Neural cell (in vitro differentiated cells): ENCODE measurements at regions not wholly inside any gene's neighbourhood (a gene's known extent, or its start where the extent isn't known, plus 50 kb on each side); places are given as distances from the start of the nearest gene placed in this dataset.
"Not testable (repeated sequence)": the region's sequence is repeated elsewhere in the genome, so short reads cannot be mapped to it uniquely, and the experiment has no call there.

Source experiments
- H2AFZ ChIP-seq: fragments of 200-600, 300-800 bp; sonication (generic), shearing (Covaris generic); 2 replicates; pipeline ENCODE4 v1.6.0; 2014; ENCODE audit warnings: low read depth, mild to moderate bottlenecking, antibody characterized with exemption, low read length, moderate library complexity
- H3F3A ChIP-seq: fragments of 200-600 bp; shearing (Covaris generic); 2 replicates; pipeline ENCODE4 v1.6.1; 2016; ENCODE audit warnings: mild to moderate bottlenecking, moderate library complexity, mixed read lengths, antibody characterized with exemption, low read length; ENCODE audit not compliant: insufficient read depth, poor library complexity, severe bottlenecking
- H3K27ac ChIP-seq: fragments of 200-600, 300-800 bp; sonication (generic), shearing (Covaris generic); 2 replicates; pipeline ENCODE4 v1.5.1; 2014; ENCODE audit warnings: mild to moderate bottlenecking, low read length, moderate library complexity
- H3K27me3 ChIP-seq: fragments of 300-800, 200-600 bp; sonication (generic), shearing (Covaris generic); 2 replicates; pipeline ENCODE4 v1.6.0; 2014; ENCODE audit warnings: mild to moderate bottlenecking, low read depth, low read length, moderate library complexity; ENCODE audit not compliant: insufficient read depth
- H3K36me3 ChIP-seq: fragments of 300-800, 200-600 bp; sonication (generic), shearing (Covaris generic); 2 replicates; pipeline ENCODE4 v1.5.1; 2014; ENCODE audit warnings: mild to moderate bottlenecking, antibody characterized with exemption, low read length, moderate library complexity; ENCODE audit not compliant: insufficient read depth
- H3K4me2 ChIP-seq: fragments of 300-800, 200-600 bp; sonication (generic), shearing (Covaris generic); 2 replicates; pipeline ENCODE4 v1.6.0; 2014; ENCODE audit warnings: mild to moderate bottlenecking, low read length
- H3K4me3 ChIP-seq: fragments of 300-800, 200-600 bp; sonication (generic), shearing (Covaris generic); 2 replicates; pipeline ENCODE4 v1.5.1; 2014; ENCODE audit warnings: mild to moderate bottlenecking, low read length, moderate library complexity
- H3K79me2 ChIP-seq: fragments of 200-600 bp; shearing (Covaris generic); replicated peaks from 2 replicates; pipeline ENCODE4 v1.6.0; 2014; ENCODE audit warnings: mild to moderate bottlenecking, low read length, moderate library complexity; ENCODE audit not compliant: insufficient read depth
- H3K9ac ChIP-seq: fragments of 300-800, 200-600 bp; sonication (generic), shearing (Covaris generic); 2 replicates; pipeline ENCODE4 v1.6.1; 2016; ENCODE audit warnings: mild to moderate bottlenecking, low read length, mixed read lengths
- H3K9me2 ChIP-seq: fragments of 200-600 bp; shearing (Covaris generic); 2 replicates; pipeline ENCODE4 v1.6.1; 2016; ENCODE audit warnings: mild to moderate bottlenecking, low read length, mixed read lengths; ENCODE audit not compliant: insufficient read depth
- H3K9me3 ChIP-seq: fragments of 200-600, 300-800 bp; sonication (generic), shearing (Covaris generic); 2 replicates; pipeline ENCODE4 v1.6.1; 2016; ENCODE audit warnings: mild to moderate bottlenecking, mixed run types, low read length, moderate library complexity, mixed read lengths
- H4K20me1 ChIP-seq: fragments of 200-600 bp; shearing (Covaris generic); 2 replicates; pipeline ENCODE4 v1.6.1; 2016; ENCODE audit warnings: mild to moderate bottlenecking, mixed run types; ENCODE audit not compliant: insufficient read depth
- CTCF ChIP-seq: fragments of 450-650 bp; IDR thresholded peaks from 2 replicates; pipeline ENCODE4 v1.5.1; 2014; ENCODE audit warnings: antibody characterized with exemption, mild to moderate bottlenecking, moderate library complexity; ENCODE audit not compliant: poor library complexity, severe bottlenecking
- EZH2 ChIP-seq: fragments of 200-600, 300-800 bp; shearing (Covaris generic), sonication (generic); IDR thresholded peaks from 2 replicates; pipeline ENCODE4 v1.6.1; 2014; ENCODE audit warnings: antibody characterized with exemption, low read length, borderline replicate concordance, mild to moderate bottlenecking; ENCODE audit not compliant: insufficient read depth, poor library complexity, severe bottlenecking
- MXI1 ChIP-seq: fragments of 450-650 bp; conservative IDR thresholded peaks from 2 replicates; pipeline ENCODE4 v1.6.1; 2014; ENCODE audit warnings: antibody characterized with exemption, mild to moderate bottlenecking; ENCODE audit not compliant: poor library complexity, severe bottlenecking
- RAD21 ChIP-seq: fragments of 450-650 bp; conservative IDR thresholded peaks from 2 replicates; pipeline ENCODE4 v1.6.1; 2014; ENCODE audit warnings: antibody characterized with exemption, mild to moderate bottlenecking, moderate library complexity
- REST ChIP-seq: IDR thresholded peaks from 2 replicates; pipeline ENCODE4 v1.6.1; 2012; ENCODE audit warnings: borderline replicate concordance
- SMC3 ChIP-seq: fragments of 450-650 bp; conservative IDR thresholded peaks from 2 replicates; pipeline ENCODE4 v1.6.1; 2014; ENCODE audit warnings: antibody characterized with exemption, mild to moderate bottlenecking, moderate library complexity; ENCODE audit not compliant: poor library complexity
- TAF1 ChIP-seq: IDR thresholded peaks from 2 replicates; pipeline ENCODE4 v1.6.1; 2012; ENCODE audit warnings: low read depth

GRCh38 chrX:95760356-95760755 lies 924.3 kb upstream of the DIAPH2 start:
- no peaks in the 10 kb centered on the region for H3K79me2 ChIP-seq
- no peak for TF ChIP-seq REST
- H2AFZ ChIP-seq: no peak overlapping the region
- no peaks in the 10 kb centered on the region for H4K20me1 ChIP-seq
- no peak overlapping the region for H3K4me3 ChIP-seq
- no peaks in the 10 kb centered on the region for H3K36me3 ChIP-seq
- H3K4me2 ChIP-seq: no peak overlapping the region
- no peaks in the 10 kb centered on the region for H3K27me3 ChIP-seq
- H3F3A ChIP-seq: no peaks in the 10 kb centered on the region
- H3K9me3 ChIP-seq: no peaks in the 10 kb centered on the region
- no peak overlapping the region for H3K9ac ChIP-seq
- H3K27ac ChIP-seq: no peak overlapping the region
- H3K9me2 ChIP-seq: no peaks in the 10 kb centered on the region

- Histone ChIP-seq H4K20me1 (no peaks in the 10 kb centered on the region), H3K4me3 (no peak overlapping the region), H3F3A (no peaks in the 10 kb centered on the region), H3K79me2 (no peaks in the 10 kb centered on the region), H3K9me3 (no peaks in the 10 kb centered on the region), H3K4me2 (no peak overlapping the region), H2AFZ (no peak overlapping the region), H3K36me3 (no peaks in the 10 kb centered on the region), H3K9me2 (no peaks in the 10 kb centered on the region), H3K9ac (no peak overlapping the region), H3K27me3 (no peaks in the 10 kb centered on the region), H3K27ac (no peak overlapping the region)
- TF ChIP-seq TAF1 (no peak), MXI1 (no peak), CTCF (no peak)
Measured at GRCh38 chrX:95762716-95763115, 921.9 kb upstream of the DIAPH2 start.

GRCh38 chrX:95764972-95765451 lies 919.6 kb upstream of the DIAPH2 start:
- H3K36me3 ChIP-seq: no peaks in the 10 kb centered on the region
- no peaks in the 10 kb centered on the region for H3K9me3 ChIP-seq
- H3K4me2 ChIP-seq: no peak overlapping the region
- peak; percentile 75 for TF ChIP-seq CTCF
- TF ChIP-seq SMC3: peak; percentile 74
- TF ChIP-seq RAD21: peak; percentile 83
- TF ChIP-seq EZH2: no peak
- no peak for TF ChIP-seq TAF1
- no peaks in the 10 kb centered on the region for H4K20me1 ChIP-seq
- no peaks in the 10 kb centered on the region for H3F3A ChIP-seq
- no peaks in the 10 kb centered on the region for H3K9me2 ChIP-seq
- no peaks in the 10 kb centered on the region for H3K27me3 ChIP-seq
- no peak overlapping the region for H3K4me3 ChIP-seq
- H3K27ac ChIP-seq: peak overlapping the region; percentile 28
- no peaks in the 10 kb centered on the region for H3K79me2 ChIP-seq
- H3K9ac ChIP-seq: no peak overlapping the region
- no peak overlapping the region for H2AFZ ChIP-seq

- not testable (repeated sequence) for H4K20me1 ChIP-seq, H3K4me3 ChIP-seq, H3K9me2 ChIP-seq, H3K9me3 ChIP-seq, H3K9ac ChIP-seq, H2AFZ ChIP-seq, H3K27me3 ChIP-seq, H3K79me2 ChIP-seq, H3K36me3 ChIP-seq, H3K4me2 ChIP-seq, H3K27ac ChIP-seq, H3F3A ChIP-seq
Measured at GRCh38 chrX:95771198-95771597, 913.4 kb upstream of the DIAPH2 start.
